Hindlimb muscle (tissue), 1 donor: ENCODE measurements at regions not wholly inside any gene's neighbourhood (a gene's known extent, or its start where the extent isn't known, plus 50 kb on each side); places are given as distances from the start of the nearest gene placed in this dataset.

ENCODE experiments used
- DNase-seq: peaks from one replicate; pipeline ENCODE4 v3.0.0-alpha.2; 2013

DNA sequence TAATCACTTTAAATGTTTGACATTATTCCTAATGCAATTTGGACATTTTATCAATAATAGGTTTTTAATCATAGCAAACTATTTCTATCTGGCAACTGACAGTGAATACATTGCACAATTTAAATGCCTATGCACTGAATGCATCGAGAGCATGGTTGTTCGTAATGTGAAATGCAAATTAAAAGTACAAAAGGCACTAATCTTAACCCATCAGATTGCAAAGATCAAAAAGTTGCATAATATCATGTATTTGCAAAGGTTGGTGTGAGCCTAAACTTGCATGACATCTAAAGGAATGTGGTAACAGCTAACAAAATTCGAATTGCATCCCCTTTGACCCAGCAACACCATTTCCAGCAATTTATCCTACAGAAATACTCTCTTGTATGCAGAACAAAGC lies 469.9 kb upstream of the IRAK1BP1 start:
- DNase-seq: no peak

DNA sequence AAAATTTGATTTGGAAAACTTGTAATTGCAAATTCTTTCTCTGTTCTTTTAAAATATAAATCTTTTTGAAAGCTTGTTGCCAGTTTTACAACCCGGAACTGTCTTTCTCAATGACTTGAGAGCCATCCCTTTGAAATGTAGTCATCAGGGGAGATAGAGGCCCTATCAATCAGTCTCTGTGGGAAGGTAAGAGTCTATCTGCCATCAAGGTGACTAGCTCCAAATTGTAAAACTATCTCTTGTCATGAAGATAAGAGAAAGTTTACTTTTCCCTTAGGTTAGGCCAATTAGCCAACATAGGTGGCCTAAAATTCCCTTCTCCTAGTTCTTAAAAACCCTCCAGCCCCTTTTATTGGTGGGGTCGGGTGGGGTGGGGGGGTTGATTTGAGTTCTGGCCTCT lies 469.1 kb upstream of the IRAK1BP1 start:
- no peak for DNase-seq

DNA sequence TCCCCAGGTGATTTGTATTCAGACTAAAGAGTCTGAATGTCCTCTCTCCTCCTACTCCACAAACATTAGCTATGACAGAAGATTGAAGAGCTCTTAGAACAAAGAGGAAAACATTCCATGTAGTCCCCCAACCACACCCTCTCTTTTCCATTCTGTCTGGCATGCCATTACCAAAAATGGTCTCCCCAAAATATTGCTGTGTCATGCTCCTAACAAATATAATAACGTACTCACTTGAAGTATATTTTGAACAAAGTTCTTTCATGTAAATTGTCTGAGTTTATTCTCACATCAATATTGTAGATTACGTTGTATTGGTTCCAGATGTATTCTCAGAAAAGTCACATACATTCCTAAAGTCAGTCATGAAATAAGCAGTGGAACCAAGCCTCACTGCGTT lies 467.3 kb upstream of the IRAK1BP1 start:
- no peak for DNase-seq

DNA sequence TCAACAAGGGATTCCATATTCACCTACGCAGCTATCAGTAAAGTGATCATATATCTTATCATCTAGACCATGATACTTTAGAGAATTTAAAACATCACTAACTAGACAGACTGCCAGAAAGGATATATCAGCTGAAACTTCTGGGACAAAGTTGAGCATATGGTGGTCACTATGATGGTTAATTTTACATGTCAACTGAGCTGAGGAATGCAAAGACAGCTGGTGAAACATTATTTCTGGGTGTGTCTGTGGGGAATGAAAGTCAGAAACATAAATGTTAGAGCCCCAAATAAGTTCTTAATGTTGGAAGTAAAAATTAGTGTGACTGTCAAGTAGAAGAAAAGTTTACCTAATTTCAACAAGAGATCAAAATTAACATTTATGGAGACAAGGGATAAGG lies 440.0 kb upstream of the IRAK1BP1 start:
- DNase-seq: no peak

DNA sequence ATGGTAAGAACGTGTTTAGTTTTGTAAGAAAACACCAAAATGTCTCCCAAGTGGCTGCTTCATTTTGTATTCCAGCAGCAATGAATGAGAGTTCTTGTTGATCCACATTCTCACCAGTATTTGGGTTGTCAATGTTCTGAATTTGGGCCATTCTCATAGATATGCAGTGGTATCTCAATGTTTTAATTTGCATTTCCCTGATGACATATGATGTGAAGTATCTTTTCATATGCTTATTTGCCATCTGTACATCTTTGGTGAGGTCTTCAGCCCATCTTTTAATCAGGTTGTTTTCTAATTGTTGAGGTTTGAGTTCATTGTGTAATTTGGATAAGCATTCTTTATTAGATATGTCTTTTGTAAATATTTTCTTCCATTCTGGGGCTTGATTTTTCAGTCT lies 436.8 kb upstream of the IRAK1BP1 start:
- no peak for DNase-seq

DNA sequence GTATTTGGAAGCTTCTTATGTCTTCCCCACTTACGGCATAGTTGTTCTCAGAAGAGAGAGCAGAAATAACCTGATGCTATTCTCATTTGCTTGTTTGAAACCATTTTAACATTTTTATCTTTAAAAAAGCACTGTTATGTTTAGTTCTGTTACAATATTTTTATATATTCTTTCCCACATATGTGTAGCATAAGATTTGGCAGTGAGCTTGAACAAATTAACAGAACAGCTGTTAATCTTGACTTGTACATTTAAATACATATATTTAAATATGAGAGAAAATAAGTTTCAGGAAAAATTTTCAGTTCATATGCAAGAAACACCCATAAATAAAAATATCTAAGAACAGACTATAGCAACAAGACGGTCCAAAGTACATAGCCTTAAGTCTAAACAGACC lies 431.7 kb upstream of the IRAK1BP1 start:
- DNase-seq: no peak

DNA sequence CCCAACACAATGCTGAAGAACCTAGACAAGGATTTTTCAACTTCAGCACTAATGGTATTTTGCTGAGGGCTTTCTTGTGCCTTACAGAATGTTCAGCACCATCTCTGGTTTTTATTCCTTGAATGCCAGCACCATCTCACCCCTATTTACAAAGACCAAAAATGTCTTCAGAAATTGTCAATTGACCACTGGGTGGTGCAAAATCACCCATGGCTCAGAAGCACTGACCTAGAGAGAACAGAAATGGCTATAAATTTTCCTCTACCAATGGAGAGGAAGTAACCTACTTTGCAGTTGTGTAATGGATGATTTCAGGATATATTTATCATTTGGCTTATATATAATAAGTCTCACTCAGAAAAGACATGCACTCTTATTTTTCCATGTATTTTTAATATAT lies 431.0 kb upstream of the IRAK1BP1 start:
- DNase-seq: no peak

DNA sequence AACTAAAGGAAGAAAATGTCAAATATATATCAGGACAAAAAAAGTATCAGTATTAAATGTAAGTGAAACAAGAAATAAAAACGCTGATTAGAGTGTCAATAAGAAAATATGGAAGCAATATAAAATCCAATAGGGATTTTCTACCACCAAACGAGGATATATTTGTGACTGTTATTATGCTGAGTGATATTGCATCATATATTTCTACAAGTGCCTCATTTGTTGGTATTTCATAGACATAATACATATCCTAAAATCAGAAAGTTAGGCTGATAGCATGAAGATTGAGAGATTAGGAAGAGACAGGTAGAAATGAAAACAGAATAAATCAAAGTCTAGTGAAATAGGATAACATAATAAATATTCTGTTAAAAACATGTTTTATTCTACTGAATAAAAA lies 429.2 kb upstream of the IRAK1BP1 start:
- DNase-seq: no peak

DNA sequence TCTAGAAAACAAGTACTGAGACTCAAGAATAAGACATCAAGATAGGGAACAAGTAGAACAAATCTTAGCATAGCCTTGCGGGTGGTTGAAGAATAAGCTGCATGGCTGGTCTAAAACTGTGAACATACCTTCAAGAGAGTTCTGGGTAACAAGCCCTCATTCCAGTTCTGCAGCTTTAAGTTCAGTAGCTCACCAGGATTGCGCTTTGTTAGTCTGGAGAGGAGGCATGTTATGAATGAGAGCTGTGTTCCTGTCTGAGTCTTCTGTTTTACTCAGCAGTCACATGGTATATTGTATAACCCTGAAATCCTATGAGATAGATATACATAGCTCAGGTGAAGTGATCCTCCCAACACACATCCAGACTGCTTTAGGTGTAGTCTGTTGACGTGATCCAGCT lies 406.6 kb upstream of the IRAK1BP1 start:
- no peak for DNase-seq

DNA sequence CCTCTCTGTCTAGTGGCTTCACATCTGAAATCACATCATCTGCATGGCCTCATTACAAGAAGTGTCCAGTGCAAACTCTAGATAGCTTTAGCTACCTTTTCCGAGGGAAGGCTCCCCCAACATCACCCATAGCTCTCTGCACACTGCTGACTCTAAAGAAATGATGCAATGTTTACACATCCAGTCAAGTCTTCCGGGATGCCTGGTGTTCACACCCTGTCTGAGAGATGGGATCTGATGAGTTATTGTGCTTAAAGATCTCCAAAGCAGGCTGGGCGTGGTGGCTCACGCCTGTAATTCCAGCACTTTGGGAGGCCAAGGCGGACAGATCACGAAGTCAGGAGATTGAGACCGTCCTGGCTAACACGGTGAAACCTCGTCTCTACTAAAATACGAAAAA lies 404.6 kb upstream of the IRAK1BP1 start:
- no peak for DNase-seq

DNA sequence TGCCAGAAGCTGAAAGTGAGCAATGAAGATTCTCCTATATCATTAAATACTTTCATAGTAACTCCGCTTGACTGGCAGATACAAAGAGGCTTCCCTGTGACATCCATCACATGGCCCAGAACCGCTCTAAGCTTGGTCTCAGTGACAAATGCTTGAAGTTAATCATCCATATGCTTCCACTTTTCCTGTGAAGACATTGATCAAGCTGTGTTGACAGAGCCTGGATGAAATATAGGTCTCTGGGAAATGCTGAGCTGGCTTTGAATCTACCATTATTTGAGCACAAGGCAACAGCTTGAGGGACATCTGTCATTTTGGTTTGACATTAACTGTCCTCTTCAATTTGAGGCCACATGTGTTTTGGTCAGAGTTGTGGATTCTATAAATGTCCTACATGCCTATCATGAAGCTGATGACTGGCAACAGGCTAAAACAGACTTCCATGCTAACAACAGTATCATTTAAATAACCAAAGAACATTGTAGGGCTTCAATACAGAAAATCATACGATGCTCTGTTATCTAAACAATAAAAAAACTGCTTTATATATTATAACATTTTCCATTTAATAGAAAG lies 402.2 kb upstream of the IRAK1BP1 start:
- DNase-seq: no peak

DNA sequence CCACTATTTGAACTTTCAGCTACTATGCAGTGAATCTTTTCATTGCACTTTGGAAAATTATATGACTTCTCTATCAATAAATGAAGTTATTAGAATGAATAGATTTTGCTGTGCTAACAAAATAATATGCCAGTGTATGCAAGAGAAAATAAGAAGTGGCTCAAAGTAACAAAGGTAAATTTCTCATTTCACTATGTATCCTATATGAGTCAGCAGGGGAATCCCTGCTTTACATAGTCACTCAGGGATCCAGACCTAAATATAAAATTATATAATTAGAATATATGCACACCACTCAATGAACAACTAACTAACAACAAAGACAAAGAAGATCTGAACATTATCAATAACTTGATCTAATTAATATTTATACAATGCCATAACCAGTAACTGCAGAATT lies 390.8 kb upstream of the IRAK1BP1 start:
- DNase-seq: no peak

DNA sequence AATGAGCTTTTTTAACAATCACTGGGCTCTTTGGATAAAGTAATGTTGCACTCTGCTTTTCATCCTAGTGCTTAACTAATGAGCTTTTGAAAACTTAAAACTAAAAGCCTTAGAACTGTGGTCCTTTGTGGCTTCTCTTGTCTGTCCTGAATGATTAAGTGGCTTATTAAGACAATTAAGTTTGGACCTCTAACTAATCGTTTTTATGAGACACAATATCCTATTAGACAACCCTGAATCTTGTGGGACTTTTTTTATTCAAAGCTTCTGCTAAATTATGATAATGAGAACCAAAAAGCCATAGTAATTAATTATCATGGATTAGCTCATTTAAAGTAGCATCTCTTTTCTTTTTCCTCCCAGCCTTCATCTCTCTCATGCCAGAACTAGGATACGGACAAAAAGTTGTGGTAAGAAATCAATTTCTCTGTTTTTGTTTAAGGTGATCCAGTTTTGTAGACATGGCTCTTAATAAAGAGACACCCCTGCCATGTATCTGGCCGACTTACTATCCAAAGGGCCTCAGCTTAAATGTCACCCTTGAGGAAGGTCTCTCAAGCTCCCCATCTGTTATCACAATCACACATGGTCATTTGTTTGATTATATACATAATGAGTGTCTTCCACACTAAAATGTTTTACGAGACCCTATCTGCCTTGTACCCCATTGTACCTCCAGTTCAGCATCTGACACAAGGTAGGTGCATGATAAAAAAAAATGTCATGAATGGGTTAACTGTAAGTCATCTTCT lies 384.4 kb upstream of the IRAK1BP1 start:
- no peak for DNase-seq

DNA sequence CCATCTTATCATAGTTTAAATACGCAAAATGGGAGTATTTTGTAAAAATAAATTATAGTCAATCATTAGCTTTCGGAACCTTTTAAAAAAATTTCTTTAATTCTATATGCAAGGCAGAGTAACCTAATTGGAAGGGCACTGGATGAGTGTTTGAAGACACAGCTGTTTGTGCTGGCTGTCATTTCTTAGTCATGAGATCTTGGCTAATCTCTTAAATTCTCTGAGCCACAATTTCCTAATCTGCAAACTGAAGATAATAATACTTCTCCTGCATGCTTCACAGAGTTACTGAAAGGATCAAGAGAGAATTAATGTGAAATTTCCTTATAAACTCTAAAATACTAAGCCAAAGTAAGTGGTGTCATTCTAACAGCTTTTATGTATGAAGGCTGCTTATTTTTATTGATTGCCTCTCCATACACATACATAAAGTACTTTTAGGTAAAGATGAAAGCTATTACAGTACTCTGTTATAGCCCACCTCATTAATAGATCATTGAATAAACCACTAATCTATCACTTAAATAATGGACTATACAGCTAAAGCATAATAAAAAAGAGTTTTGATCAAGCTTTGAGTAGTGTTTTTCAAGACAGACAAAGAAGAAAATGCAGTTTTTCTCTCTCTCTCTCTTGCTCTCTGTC lies 383.7 kb upstream of the IRAK1BP1 start:
- no peak for DNase-seq

DNA sequence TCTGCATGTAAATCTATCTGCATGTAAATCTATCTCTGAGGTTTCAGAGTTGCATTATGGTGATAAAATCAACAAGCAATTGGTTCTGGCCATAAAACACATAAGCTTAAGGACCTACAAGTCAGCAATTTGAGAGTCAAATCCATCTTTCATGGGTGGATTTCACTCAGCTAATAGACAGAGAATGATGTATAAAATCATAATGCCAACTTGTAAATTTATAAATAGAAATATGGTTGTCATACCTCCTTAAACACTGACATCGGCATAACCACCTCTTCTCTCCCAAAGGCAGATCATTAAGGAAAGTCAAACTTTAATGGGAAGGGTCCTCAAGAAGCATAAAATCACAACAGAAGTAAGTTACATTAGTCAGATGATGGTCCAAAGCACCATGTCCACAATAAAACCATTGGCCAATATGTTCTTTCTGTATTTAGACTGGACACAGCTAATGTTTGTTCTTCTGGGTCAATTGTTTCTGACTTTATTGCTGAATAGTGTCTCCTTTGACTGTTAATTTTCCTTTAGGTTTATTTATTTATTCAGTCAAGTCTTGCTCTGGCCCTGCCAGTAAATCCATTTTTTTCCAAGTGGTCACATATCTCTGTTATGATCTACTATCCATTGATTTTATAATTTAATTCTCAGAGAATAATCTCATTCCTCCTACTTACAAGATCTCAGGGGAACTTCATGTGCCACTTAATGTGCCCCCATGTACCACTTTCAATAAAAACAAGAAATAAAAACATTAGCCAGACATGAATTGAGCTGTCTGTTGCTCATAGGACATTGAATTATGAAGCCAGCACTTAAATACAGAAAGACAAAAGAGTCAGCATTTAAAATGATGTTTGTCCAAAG lies 382.9 kb upstream of the IRAK1BP1 start:
- DNase-seq: no peak

DNA sequence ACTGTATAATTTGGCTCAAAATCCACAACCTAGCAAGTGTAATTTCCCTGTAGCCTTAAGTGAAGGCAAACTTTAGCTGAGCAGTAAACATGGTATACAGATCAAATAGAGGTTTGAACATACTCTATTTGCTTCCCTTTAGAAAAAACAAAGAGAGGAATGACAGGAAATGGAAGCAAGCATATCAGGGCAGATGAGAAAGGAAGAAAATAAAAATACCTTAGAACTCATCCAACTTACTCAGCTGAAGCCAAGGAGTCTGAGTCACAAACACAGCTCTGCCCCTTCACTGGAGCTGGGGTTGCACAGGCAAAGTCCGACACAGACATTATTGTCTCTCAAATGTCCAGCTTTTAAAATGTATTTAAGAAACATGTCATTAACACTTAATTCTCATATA lies 379.9 kb upstream of the IRAK1BP1 start:
- DNase-seq: no peak

DNA sequence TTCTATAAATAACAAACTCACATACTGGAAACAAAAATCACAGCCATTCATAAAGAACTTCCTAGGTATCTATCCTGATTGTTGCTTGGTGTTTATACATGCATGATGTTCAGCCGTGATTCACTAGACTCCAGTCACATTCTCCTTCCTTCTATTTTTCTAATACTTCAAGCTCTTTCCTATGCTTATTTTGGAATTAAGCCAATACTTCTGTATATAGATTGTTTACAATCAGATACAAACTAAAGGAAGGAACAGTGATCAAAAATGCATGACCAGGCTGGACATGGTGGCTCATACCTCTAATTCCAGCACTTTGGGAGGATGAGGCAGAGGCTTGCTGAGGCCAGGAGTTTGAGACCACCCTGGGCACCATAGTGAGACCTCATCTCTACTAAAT lies 377.5 kb upstream of the IRAK1BP1 start:
- no peak for DNase-seq

DNA sequence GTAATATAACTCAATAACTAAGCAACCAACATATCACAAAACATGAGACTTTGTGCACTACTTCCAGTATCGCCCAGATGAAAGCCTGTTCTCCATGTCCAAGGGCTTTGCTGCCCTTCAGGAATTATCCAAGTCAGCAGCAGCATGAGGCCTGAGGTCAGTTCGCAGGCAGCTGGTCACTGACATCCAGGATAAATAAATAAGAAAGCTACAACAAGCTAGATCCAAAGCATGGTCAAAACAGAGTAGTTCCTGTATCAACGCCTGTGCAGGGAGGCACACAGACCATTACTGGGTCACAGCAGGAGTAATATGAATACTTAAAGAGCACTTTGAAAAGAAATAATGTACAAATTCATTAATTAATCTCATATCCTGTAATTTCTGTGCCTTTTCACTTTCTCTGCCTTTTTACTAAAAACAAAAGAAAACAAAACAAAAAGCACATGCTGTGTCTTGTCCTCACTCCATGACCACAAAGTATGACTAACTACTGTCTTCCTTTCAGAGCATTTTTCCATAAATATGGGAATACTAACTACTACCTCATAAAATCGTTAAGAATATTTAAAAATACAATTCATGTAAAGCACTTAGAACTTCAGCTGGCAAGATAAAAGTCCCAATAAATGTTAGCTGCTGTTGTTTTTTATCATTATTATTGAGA lies 374.9 kb upstream of the IRAK1BP1 start:
- no peak for DNase-seq

DNA sequence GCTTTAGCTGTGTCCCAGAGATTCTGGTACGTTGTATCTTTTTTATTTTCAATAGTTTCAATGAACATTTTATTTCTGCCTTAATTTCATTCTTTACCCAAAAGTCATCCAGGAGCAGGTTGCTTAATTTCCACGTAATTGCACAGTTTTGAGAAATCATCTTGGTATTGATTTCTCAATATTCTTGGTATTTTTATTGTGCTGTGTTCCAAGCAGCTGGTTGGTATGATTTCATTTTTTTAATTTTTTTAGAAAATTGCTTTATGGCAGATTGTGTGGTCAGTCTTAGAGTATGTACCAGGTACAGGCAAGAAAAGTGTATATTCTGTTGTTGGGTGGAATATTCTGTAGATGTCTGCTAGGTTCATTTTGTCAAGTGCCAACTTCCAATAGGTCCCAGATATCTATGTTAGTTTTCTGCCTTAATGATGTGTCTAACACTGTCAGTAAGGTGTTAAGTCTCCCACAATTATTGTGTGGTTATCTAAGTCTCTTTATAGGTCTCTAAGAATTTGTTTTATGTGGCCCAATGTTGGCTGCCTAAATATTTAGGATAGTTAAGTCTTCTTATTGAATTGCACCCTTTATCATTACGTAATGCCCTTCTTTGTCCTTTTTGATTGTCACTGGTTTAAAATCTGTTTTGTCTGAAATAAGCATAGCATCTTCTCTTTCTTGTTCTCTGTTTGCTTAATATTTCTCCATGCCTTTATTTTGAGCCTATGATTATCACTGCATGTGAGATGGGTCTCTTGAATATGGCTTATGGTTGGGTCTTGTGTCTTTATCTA lies 366.9 kb upstream of the IRAK1BP1 start:
- no peak for DNase-seq

DNA sequence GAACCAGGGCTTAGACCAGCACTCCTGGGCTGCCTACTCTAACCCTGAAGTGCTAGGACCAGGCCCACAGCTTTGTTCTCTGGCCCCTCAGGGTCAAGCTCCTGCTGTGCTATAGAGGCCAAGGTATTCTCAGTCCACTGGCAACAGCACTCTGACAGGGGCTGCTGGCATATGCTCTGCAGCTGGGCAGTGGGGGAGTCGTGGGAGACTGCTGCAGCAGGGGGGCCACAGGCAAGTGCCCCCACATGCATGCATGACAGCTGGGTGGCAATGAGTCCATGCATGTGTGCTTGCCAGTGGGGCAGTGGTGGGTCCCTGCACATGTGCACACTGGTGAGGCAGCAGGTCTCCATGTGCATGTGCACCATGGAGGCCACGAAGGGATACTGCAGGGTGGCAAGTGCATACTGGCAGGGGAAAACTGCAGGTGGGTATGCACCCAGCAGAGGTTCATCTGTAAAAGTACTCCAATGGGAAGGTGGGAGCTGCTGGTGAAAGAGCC lies 364.9 kb upstream of the IRAK1BP1 start:
- DNase-seq: no peak

DNA sequence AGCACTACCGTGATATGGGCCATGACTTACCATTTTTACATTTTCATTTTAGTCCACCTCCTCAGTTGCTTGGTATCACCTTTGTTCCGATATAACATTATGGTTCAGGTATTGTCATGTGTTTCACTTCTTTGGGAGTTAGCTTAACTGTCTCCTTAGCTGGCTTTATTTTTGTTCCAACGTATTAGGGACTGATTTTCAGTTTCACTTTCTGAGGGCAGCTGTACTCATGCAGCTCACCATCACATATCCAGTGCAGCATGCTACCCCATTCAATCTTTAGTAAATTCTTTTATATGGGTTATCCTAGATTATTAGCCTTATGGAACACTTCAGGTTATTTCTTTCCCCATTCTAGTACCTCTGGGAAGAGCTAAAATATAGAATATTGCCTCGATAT lies 362.2 kb upstream of the IRAK1BP1 start:
- no peak for DNase-seq

DNA sequence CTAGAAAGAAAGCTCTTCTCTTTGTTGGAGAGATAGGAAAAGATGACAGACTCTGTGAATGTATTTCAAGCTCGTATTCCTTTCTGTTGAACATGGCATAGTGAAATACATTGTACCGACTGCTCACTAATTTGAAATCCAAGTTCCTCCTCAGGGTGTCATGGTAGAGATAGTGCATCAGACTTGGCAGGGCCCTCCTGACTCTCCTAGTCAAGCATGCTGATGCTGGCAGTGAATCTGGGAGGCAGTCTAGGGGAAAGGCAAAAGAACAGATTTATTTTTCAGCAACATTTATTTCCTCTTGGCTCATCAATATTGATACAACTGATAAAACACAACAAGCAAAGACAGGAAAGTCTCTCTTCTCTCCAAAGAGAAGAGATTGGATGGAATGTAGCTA lies 356.3 kb upstream of the IRAK1BP1 start:
- DNase-seq: no peak
